ENCODE measurements at regions not wholly inside any gene's neighbourhood (a gene's known extent, or its start where the extent isn't known, plus 50 kb on each side); places are given as distances from the start of the nearest gene placed in this dataset.
"Not testable (repeated sequence)": the region's sequence is repeated elsewhere in the genome, so short reads cannot be mapped to it uniquely, and the experiment has no call there.

DNA sequence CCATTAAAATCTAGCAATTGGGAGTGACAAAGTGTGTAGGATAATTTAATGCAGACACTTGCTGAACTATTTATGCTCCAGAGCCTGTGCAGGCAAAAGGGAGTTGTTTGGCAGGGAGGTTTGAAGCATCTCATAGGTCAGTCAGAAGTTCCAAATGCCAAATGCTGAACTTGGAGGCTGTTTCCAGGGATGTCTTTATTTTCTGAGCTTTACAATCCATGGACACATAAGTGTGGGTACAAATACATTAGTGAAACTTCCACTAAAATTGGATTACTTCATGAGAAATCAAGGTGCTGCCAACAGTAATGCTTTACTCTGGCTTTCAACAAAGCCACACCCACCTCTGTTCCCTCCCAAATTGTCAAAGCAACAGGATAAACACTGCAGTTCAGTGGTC, 422.1 kb upstream of the SETBP1 start:
- DNase-seq, result no peak

DNA sequence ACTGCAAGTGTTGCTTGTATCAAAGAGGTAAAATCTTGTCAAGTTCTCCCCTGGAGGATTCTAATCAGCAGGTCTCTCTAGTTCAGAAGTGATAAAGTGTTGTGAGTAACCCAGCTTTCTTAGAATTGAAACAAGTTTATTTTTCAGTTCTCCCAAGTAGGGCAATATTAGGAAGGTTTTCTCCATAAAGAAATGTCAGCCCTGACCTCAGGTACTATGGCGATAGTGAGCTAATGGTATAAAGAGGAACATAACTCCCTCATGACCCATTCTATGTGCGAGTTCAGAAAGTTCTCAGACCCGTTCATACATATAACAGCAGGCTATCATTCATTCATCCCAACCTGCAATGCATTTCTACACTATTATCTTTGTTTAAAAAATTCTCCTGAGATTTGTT, 421.1 kb upstream of the SETBP1 start:
- no peak for DNase-seq

DNA sequence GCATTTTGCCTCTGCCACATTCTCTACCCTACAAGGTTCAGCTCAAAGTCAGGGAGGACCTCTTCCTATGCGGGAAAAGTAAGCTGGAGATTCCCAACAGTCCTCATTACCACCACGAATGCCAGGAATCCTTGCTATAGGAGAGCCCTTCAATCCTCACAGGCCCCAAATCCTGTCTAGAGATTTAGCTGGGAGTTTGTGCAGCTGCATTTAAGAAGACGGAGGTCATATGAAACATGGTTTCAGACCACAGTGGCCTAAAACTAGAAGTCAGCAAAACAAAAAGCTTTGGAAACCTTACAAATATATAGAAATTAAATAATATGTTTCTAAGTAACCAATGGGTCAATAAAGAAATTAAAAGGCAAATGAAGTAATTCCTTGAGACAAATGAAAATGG, 415.3 kb upstream of the SETBP1 start:
- no peak for DNase-seq

DNA sequence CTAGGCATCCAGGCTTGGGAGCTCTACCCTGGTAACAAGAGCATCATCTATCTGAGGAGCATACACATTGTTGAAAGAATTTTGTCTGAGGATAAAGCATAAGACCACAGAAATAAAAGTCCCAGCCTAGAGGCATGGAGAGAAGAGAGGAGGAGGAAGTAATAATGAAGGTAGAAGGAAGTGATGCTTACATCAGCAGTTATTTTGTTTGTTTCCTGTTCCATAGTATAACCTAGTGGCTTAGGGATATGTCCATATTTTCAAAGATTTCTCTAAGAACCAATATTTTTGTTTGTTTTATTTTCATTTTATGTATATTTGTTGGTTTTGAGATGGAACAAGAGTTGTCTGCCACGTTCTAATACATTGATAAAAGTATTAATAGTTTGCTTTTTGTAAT, 407.4 kb upstream of the SETBP1 start:
- DNase-seq, result no peak

DNA sequence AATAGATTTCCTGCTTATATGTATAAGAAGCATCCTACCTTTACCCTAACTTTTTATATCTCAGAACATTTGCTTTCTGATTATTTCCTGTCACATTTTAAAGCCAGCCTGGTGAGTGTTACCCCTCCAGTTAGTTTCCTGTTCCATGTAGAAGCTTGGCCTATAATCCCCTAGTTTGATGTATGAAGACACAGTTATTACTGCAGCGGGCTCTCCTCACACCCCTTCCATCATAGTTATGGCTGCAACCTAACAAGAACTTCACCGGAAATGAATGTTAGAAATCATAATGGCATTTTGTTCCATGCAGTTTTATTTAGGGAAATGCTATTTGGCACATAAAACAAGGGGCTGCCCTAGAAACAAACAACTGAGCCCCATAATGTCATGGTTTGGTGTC, 400.2 kb upstream of the SETBP1 start:
- DNase-seq, result no peak

DNA sequence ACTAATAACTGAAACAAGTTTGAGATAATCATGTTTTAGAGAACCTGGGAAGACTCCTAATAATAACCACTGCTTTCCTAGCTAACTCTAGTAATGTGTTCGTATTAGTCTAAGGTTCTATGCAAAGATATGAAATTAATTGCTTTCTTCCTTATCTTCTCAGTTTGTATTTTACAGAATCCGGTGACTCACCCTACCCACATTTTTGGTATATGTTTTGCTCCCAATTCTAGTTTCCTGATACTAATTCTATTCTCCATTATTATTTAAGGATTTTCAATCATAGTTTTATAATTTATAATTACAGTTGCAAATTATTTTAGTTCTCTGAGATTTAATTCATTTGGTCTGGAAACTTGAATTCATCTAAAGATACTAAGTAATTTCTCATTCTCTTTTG, 394.6 kb upstream of the SETBP1 start:
- DNase-seq, result no peak

DNA sequence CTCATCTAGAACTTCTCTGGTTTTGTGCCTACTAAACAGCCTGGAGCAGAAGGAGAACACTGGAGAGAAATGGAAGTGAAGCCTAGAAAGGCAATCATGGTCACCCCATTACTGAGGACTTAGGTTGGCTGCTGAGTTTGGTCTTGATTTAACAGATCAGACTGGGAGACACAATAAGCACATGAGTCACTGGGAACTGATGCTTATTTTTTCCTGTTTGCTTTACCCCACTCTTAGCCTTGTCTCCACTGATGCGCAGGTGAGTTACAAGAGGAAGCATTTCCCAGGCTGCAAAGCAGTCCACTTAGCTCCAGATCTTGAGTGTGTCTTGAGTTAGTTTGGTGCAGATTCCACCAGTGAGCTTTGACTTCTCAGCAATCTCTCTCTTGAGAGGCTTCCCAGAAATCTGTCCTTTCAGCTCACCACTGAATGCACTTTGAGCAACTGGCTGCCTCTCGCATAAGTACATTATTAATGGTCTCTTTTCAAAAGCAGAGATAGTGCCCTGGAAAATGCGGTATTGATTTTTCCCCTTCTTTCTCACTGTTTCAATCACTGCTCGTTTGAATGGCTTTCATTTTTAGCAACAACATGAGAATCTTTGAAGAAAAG, 390.2 kb upstream of the SETBP1 start:
- no peak for DNase-seq

DNA sequence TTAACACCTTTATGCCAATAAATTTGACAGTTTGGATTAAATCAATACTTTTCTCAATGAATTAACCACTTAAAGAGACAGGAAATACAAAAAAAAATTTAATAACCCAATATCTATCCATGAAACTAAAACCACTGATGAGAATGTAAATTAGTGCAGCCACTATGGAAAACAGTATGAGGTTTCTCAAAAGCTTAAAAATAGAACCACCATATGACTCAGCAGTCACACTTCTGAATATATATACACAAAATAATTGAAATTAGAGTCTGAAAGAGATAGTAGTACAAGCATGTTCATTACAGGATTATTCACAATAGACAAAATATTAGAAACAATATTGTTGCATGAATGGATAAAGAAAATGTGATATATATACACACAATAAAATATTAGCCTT, 382.1 kb upstream of the SETBP1 start:
- DNase-seq, result no peak

DNA sequence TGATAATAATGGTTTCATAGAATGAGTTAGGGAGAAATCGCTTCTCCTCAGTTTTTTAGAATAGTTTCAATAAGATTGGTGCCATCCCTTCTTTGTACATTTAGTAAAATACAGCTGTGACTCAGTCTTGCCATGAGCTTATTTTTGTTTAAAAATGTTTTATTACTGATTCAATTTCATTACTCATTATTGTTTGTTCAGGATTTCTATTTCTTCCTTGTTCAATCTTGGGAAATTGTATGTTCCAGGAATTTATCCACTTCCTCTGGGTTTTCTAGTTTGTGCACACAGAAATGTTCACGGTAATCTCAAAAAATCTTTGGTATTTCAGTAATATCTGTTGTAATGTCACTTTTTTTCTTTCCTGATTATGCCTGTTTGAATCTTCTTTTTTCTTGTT, 371.5 kb upstream of the SETBP1 start:
- no peak for DNase-seq

DNA sequence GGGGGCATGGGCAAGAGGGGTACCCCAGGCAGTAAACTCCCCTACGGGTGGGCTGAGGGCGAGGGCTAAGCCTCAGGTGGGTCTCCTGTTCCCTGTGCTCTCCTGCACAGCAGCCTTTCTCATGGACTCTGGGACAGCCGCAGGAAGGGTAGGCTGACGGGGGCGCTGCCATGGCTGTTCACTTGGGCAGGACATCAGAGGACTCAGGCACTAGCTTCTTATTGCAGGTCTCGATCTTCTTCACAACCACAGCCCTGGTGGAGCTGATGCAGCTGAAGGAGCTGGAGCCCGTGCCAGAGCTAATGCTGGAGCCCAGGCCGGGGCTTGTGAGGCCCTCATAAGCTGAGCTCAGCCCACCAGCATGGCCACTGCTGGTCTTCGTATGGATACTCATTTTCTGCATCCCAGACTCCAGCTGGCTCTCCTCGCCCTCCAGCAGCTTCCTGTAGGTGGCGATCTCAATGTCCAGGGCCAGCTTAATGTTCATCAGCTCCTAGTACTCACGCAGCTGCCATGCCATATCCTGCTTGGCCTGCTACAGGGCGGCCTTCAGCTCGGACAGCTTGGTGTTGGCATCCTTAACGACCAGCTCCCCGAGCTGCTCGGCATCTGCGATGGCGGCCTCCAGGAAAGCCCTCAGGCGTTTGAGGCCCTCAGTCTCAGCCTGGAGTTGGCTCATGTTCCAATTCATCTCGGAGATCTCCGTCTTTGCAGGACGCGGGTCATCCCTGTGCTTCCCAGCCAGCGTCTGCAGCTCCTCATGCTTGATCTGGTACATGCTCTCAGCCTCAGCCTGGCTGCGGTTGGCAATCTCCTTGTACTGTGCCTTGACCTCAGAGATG, 359.8 kb upstream of the SETBP1 start:
- DNase-seq, result no peak

DNA sequence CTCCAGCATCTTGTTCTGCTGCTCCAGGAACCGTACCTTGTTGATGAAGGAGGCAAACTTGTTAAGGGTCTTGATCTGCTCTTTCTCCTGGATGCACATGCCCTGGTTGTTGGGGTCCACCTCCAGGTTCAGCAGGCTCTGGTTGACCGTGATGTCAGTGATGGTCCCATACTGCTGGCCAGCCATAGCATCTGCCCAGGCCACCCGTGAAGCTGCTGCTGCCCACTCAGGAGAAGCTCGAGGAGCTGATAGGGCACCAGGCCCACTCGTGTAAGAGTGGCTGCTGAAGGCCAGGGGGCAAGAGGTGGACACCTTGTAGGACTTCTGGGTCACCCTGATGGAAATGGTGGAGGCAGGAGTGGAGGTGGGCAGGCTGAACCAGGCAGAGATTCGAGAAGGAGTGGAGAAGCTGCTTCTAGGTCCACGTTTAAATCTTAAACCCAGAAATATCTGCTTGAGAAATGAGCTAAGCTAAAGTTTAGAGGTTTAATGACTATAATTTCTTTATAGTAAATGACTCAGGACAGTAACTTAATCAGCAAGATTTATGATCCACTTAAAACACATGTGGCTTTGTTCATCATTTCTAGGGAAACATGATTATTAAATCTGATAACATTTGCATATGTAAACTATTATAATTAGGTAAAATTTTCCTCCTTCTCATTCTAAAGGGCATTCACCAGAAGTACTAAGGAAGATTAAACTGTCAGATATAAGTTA, 358.7 kb upstream of the SETBP1 start:
- no peak for DNase-seq

DNA sequence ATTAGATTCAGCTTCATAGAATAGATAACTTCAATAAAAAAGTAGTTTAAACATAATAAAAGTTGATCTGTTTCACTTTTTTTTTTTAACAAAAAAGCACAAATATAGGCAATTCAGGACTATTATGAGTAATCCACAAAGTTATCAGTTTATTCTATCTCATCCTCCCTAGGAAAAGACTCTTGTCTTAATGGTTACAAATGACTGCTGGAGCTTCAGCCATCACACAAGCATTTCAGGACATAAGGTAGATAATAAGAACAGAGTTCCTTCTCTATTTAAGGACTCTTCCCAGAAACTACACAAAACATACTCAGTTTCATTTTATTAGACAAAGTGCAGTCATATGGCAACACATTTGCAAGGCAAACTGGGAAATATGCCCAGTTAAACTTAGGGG, 357.6 kb upstream of the SETBP1 start:
- DNase-seq, result no peak

DNA sequence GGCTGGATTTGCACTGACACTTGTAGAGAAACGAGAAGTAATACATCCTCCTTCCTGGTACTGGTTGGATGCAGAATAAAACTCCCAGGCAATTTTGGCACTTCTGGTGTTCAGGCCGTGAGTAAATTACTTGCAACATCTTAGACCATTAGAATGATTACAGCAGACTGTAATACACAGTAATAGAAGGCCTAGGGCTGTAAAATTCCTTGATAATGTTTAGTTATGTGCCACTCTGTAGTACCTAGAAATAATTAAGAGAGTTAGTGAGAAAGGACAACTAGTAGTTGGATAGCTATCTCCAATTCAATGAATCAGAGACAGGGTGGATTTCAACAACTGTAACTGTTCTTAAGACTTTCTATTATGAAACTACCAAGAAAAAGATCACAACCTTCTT, 356.3 kb upstream of the SETBP1 start:
- no peak for DNase-seq

DNA sequence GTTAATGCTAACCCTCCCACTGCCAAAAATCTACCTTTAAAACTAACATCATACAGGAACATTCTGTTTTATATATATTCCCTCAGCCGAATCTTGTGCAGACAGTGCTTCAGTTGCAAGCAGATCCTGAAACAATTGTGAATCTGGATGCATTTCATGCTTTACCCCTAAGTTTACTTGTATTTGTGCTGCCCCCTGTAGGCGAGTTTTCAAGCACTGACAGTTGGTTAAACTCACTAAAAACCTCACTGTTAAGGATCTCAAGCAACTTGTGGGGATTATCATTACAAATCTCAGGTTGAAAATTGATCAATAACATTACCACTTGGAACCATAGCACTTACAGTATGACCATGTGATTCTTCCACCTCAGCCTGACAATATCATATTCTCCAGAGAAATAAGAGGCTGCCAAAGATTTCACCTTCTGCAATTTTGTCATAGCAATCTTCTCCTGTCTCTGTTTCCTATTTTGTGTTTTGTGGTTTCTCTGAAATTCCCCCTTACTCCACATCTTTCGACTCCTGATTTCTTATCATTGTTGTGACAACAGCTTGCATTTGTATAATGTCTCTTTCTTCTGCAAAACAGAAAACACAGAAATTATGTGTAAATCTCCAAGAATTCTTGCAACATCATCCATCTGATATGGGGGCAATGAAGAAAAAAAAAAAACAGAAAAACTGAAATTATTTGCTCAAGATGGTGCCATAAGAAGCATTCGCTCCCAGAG, 354.6 kb upstream of the SETBP1 start:
- peak; percentile 71 for DNase-seq

DNA sequence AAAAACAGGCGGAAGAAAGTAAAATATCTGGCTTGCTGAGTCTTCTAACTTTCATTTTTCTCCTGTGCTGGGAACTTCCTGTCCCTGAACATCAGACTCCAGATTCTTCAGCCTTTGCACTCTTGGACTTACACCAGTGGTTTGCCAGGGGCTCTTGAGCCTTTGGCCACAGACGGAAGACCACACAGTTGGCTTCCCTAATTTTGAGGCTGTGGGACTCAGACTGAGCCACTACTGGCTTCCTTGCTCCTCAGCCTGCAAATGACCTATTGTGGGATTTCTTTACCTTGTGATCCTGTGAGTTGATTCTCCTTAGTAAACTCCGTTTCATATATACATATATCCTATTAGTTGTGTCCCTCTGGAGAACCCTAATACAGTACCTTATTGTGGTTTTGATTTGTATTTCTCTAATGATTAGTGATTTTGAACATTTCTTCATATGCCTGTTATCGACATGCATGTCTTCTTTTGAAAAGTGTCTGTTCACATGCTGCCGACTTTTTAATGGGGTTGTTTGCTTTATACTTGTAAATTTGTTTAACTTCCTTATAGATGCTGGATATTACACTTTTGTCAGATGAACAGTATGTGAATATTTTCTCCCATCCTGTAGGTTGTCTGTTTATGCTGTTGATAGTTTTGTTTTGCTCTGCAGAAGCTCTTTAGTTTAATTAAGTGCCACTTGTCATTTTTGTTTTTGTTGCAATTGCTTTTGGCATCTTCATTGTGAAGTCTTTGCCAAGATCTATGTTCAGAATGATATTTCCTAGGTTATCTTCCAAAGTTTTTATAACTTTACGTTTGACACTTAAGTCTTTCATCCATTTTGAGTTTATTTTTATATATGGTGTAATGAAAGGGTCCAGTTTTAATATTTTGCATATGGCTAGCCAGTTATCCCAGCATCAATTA, 348.8 kb upstream of the SETBP1 start:
- DNase-seq, result no peak

DNA sequence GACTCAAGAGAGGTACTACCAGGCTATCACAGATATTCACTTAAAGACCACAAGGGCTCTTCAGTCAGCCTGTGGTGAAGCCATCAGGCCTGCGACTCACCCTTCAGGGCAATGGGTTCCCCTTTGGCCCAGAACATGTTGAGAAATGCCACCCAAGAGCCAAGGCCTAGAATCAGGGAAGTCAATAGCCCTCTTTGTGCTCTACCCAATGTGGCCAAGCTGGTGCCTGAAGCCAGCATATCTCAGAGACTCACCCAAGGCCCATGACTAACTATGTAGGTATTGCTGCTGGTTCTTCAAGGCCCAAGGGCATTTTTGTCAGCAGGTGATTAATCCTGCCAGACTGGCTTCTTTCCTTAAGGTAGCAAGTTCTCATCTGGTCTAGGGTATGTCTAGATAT, 338.9 kb upstream of the SETBP1 start:
- DNase-seq, result no peak

DNA sequence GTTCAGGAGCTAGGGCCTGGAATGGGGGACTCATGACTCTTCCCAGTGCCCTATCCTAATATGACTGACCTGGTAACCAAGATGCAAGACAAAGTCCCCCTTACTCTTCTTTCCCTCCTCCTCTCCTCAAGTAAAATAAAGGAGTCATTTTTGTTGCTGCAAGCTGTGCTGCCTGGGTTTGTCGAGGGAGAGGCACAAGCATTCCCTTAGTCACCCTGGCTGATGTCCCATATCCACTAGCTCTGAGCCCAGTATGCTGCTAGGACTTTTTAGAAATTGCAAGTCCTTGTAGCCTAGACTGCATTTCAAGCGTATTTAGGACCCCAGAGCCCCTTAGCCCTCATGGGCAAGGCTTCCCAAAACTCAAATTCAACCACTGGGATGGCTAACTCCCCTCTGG, 338.5 kb upstream of the SETBP1 start:
- no peak for DNase-seq

DNA sequence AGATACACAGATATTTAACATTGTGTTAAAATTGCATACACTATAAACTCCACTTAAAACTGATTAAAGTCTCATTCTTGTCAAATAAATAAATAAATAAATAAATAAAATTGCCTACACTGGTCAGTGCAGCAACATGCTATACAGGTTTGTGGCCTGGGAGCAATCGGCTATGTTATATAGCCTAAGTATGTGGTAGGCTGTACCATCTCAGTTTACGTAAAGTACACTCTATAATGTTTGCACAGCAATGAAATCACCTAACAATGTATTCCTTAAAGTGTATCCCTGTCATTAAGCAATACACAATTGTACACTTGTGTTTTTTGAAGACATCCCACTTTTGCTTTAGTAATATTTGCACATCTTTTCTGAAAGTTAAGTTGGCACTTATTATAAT, 337.7 kb upstream of the SETBP1 start:
- DNase-seq, result peak; percentile 13

DNA sequence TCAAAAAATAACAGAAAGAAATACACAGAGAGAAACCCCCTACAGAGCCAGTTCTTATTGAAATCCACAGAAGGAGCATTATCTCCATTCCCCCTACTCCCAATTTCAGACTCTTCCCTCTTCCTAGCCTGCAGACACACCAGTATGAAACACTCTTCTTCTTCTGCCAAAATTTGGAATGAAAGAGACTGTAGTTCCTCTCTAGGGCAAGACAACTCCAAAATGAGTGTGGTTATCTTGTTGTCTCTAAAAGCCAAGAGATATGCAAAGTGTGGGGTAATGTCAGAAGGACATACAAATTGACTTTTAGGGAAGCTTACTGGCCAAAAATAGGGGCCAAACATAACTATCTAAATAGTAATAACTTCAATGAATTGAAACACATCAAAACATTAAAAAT, 337.1 kb upstream of the SETBP1 start:
- no peak for DNase-seq

DNA sequence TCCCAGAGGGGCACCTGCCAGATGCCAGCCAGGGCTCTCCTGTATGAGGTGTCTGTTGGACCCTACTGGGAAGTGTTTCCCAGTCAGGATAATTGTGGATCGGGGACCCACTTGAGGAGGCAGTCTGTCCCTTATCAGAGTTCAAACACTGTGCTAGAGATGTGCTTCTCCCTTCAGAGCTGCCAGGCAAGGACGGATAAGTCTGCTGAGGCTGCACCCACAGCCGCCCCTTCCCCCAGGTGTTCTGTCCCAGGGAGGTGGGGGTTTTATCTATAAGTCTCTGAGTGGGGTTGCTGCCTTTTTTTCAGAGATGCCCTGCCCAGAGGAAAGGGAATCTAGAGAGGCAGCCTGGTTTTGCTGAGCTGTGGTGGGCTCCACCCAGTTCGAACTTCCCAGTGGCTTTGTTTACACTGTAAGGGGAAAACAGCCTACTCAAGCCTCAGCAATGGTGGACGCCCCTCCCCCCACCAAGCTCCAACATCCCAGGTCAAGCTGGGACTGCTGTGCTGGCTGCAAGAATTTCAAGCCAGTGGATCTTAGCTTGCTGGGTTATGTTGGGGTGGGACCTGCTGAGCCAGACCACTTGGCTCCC, 324.0 kb upstream of the SETBP1 start:
- DNase-seq, result no peak

DNA sequence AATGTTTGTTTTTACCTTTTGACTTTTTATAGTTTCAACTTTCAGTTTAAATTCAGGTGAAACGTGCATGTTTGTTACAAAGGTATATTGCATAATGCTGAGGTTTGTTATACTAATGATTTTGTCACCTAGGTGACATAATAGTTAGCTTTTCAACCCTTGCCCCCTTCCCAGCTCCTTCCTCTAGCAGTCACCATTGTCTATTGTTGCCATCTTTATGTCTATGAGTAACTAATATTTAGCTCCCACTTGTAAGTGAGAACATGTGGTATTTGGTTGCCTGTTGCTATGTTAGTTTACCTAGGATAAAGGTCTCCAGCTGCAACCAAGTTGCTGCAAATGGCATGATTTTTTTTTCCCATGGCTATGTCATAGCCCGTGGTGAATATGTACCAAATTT, 322.3 kb upstream of the SETBP1 start:
- peak; percentile 85 for DNase-seq

DNA sequence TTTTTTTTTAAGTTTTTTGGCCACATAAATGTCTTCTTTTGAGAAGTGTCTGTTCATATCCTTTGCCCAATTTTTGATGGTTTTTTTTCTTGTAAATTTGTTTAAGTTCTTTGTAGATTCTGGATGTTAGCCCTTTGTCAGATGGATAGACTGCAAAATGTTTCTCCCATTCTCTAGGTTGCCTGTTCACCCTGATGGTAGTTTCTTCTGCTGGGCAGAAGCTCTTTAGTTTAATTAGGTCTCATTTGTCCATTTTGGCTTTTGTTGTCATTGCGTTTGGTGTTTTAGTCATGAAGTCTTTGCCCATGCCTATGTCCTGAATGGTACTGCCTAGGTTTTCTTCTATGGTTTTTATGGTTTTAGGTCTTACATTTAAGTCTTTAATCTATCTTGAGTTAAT, 320.9 kb upstream of the SETBP1 start:
- DNase-seq, result not testable (repeated sequence)
